DOHH2 (cell line): ENCODE measurements at regions not wholly inside any gene's neighbourhood (a gene's known extent, or its start where the extent isn't known, plus 50 kb on each side); places are given as distances from the start of the nearest gene placed in this dataset.

Source experiments
- H3F3A ChIP-seq: fragments of 200-600 bp; sonication (generic), shearing (Covaris generic); 2 replicates; pipeline ENCODE4 v1.6.0; 2016; ENCODE audit warnings: antibody characterized with exemption, mild to moderate bottlenecking; ENCODE audit not compliant: control insufficient read depth, insufficient read depth
- H3K27ac ChIP-seq: fragments of 200-600 bp; sonication (generic); 2 replicates; pipeline ENCODE4 v1.5.1; 2014; ENCODE audit warnings: low read depth, mild to moderate bottlenecking, low read length, moderate library complexity
- H3K27me3 ChIP-seq: fragments of 200-600 bp; sonication (generic); 2 replicates; pipeline ENCODE4 v1.6.1; 2014; ENCODE audit warnings: mild to moderate bottlenecking, low read length, mixed read lengths; ENCODE audit not compliant: control insufficient read depth
- H3K36me3 ChIP-seq: fragments of 200-600 bp; sonication (generic); 2 replicates; pipeline ENCODE4 v1.6.1; 2014; ENCODE audit warnings: mild to moderate bottlenecking, low read length, moderate library complexity, mixed read lengths; ENCODE audit not compliant: control insufficient read depth
- H3K4me1 ChIP-seq: fragments of 200-600 bp; sonication (generic); 2 replicates; pipeline ENCODE4 v1.6.1; 2014; ENCODE audit warnings: mild to moderate bottlenecking, low read length, mixed read lengths; ENCODE audit not compliant: control insufficient read depth
- H3K4me2 ChIP-seq: fragments of 200-600 bp; sonication (generic); 2 replicates; pipeline ENCODE4 v1.6.0; 2014; ENCODE audit warnings: mild to moderate bottlenecking, low read length, moderate library complexity
- H3K4me3 ChIP-seq: fragments of 200-600 bp; sonication (generic); 2 replicates; pipeline ENCODE4 v1.5.1; 2014; ENCODE audit warnings: mild to moderate bottlenecking, low read length, mixed read lengths
- H3K79me2 ChIP-seq: fragments of 200-600 bp; sonication (generic); 2 replicates; pipeline ENCODE4 v1.6.1; 2014; ENCODE audit warnings: mild to moderate bottlenecking, low read length, mixed read lengths; ENCODE audit not compliant: control insufficient read depth
- H3K9me2 ChIP-seq: fragments of 200-600 bp; sonication (generic); replicated peaks from 2 replicates; pipeline ENCODE4 v1.6.1; 2014; ENCODE audit warnings: mild to moderate bottlenecking, low read length, mixed read lengths; ENCODE audit not compliant: control insufficient read depth
- H3K9me3 ChIP-seq: fragments of 200-600 bp; sonication (generic); 2 replicates; pipeline ENCODE4 v1.6.1; 2014; ENCODE audit warnings: antibody characterized with exemption, low read length, mixed read lengths; ENCODE audit not compliant: control insufficient read depth, insufficient read depth
- H4K20me1 ChIP-seq: fragments of 200-600 bp; sonication (generic); 2 replicates; pipeline ENCODE4 v1.6.0; 2014; ENCODE audit warnings: low read depth, mild to moderate bottlenecking, antibody characterized with exemption, low read length, moderate library complexity; ENCODE audit not compliant: control insufficient read depth, insufficient read depth
- CTCF ChIP-seq: fragments of 200-600 bp; sonication (generic); IDR thresholded peaks from one replicate; pipeline ENCODE4 v1.5.1; 2014; ENCODE audit warnings: antibody characterized with exemption, mild to moderate bottlenecking, low read depth, low read length; ENCODE audit not compliant: poor library complexity, severe bottlenecking
- EZH2phosphoT487 ChIP-seq: fragments of 200-600 bp; sonication (generic); IDR thresholded peaks from 2 replicates; pipeline ENCODE4 v1.6.1; 2017; ENCODE audit warnings: borderline replicate concordance, mild to moderate bottlenecking, antibody characterized with exemption, low read length, moderate library complexity, mixed read lengths

DNA sequence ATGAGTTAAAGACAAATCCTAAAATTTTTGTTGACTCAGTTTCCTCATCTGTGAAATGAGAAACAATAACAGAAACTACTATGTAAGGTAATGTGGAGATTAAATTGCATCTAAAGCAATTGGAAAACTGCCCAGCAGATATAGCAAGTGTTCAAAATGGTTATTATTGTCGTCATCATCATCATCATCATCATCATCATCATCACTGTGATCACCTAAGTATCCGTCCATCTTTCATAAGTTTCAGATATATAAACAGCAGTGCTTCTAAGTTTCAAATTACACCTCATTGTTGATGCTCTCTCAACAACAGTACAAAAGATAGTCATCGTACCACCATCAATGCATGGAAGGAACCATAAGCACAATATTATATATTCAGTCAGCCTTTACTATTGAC is 379.9 kb downstream of the PDGFC start:
- TF ChIP-seq EZH2phosphoT487: no peak
- TF ChIP-seq CTCF: no peak
- no peak overlapping the region for H3K4me3 ChIP-seq
- H3K9me2 ChIP-seq: no peaks in the 10 kb centered on the region
- no peak overlapping the region for H3K4me2 ChIP-seq
- no peaks in the 10 kb centered on the region for H4K20me1 ChIP-seq
- H3F3A ChIP-seq: no peaks in the 10 kb centered on the region
- H3K79me2 ChIP-seq: no peaks in the 10 kb centered on the region
- no peaks in the 10 kb centered on the region for H3K36me3 ChIP-seq
- H3K27me3 ChIP-seq: no peaks in the 10 kb centered on the region
- H3K27ac ChIP-seq: no peak overlapping the region
- H3K4me1 ChIP-seq: no peaks in the 10 kb centered on the region
- no peaks in the 10 kb centered on the region for H3K9me3 ChIP-seq

DNA sequence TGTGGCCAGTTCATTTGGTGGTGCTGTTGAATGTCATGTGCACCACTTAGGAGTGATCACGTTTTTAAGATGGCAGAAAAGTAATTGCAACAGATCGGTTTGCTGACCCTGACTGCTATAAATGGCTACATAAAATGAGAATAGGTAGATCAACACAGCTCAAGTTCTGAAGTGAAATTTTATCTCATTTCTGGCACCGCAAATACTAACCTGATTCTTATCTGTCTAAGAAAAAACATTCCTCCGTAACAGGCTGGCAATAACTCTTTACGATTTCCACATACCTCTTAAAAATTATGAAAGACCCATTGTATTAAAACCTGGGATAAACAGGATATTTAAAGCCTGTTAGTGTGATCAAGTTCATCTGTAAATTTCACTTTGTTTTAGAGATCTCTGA is 387.5 kb downstream of the PDGFC start:
- Histone ChIP-seq H3K27ac (no peak overlapping the region), H3K27me3 (no peaks in the 10 kb centered on the region), H3K4me2 (no peak overlapping the region), H3K79me2 (no peaks in the 10 kb centered on the region), H4K20me1 (no peaks in the 10 kb centered on the region), H3K9me2 (no peaks in the 10 kb centered on the region), H3K4me3 (no peak overlapping the region), H3K36me3 (no peaks in the 10 kb centered on the region), H3K9me3 (no peaks in the 10 kb centered on the region), H3F3A (no peaks in the 10 kb centered on the region), H3K4me1 (no peaks in the 10 kb centered on the region)
- TF ChIP-seq CTCF (no peak), EZH2phosphoT487 (no peak)

- no peaks in the 10 kb centered on the region for H3K9me3 ChIP-seq
- no peak overlapping the region for H3K4me3 ChIP-seq
- H3K27ac ChIP-seq: no peak overlapping the region
- TF ChIP-seq CTCF (no peak), EZH2phosphoT487 (no peak)
- no peaks in the 10 kb centered on the region for H3K79me2 ChIP-seq
- H3K36me3 ChIP-seq: no peaks in the 10 kb centered on the region
- no peaks in the 10 kb centered on the region for H3K9me2 ChIP-seq
- no peaks in the 10 kb centered on the region for H3K4me1 ChIP-seq
- no peaks in the 10 kb centered on the region for H4K20me1 ChIP-seq
- H3K4me2 ChIP-seq: no peak overlapping the region
- no peaks in the 10 kb centered on the region for H3K27me3 ChIP-seq
- H3F3A ChIP-seq: no peaks in the 10 kb centered on the region
Observed at GRCh38 chr4:156583265-156583664, 388.3 kb downstream of the PDGFC start.
